Keratinocyte (primary cell): ENCODE measurements at regions not wholly inside any gene's neighbourhood (a gene's known extent, or its start where the extent isn't known, plus 50 kb on each side); places are given as distances from the start of the nearest gene placed in this dataset.

Experiments
- DNase-seq: peaks from one replicate; pipeline ENCODE4 v3.0.0-alpha.2; 2011; ENCODE audit warnings: low read depth, missing footprints, low spot score
- FAIRE-seq: peaks from 2 replicates; lab custom pipeline; 2011; peaks lifted over from hg19 to GRCh38; lab: Jason Lieb, UNC
- H2AFZ ChIP-seq: 2 replicates; pipeline ENCODE4 v1.6.0; 2012; ENCODE audit warnings: low read length, control low read depth, inconsistent platforms; ENCODE audit not compliant: control insufficient read depth
- H3K27ac ChIP-seq: 2 replicates; pipeline ENCODE4 v1.5.1; 2011; ENCODE audit warnings: low read length; ENCODE audit not compliant: control insufficient read depth, insufficient read depth
- H3K27me3 ChIP-seq: 3 replicates; pipeline ENCODE4 v1.6.0; 2011; ENCODE audit warnings: low read length; ENCODE audit not compliant: control insufficient read depth, insufficient read depth; ENCODE audit errors: extremely low read depth
- H3K36me3 ChIP-seq, 2 experiments: 2 replicates in 1 of 2; 3 replicates in 1 of 2; pipeline ENCODE4 v1.5.1; 2011; ENCODE audit warnings: low read length in 2 of 2, mild to moderate bottlenecking in 1 of 2; ENCODE audit not compliant: control insufficient read depth in 2 of 2, insufficient read depth in 2 of 2; ENCODE audit errors: extremely low read depth in 1 of 2
- H3K4me1 ChIP-seq: 3 replicates; pipeline ENCODE4 v1.5.1; 2011; ENCODE audit warnings: low read length; ENCODE audit not compliant: control insufficient read depth, insufficient read depth; ENCODE audit errors: extremely low read depth
- H3K4me2 ChIP-seq: 3 replicates; pipeline ENCODE4 v1.6.0; 2011; ENCODE audit warnings: low read depth, low read length; ENCODE audit not compliant: control insufficient read depth, insufficient read depth; ENCODE audit errors: extremely low read depth
- H3K4me3 ChIP-seq, 3 experiments: fragments of 200-600 bp in 1 of 3; sonication (generic) in 1 of 3; 2 replicates in 2 of 3; 3 replicates in 1 of 3; pipeline ENCODE4 v1.5.1; 2011 to 2016; ENCODE audit warnings: low read length in 3 of 3, mild to moderate bottlenecking in 3 of 3, control low read depth in 2 of 3, inconsistent platforms in 1 of 3, low read depth in 1 of 3, mixed read lengths in 1 of 3, mixed run types in 1 of 3, moderate library complexity in 1 of 3; ENCODE audit not compliant: control insufficient read depth in 2 of 3, insufficient read depth in 2 of 3; ENCODE audit errors: extremely low read depth in 1 of 3
- H3K79me2 ChIP-seq: 2 replicates; pipeline ENCODE4 v1.6.0; 2012; ENCODE audit warnings: low read length; ENCODE audit not compliant: control insufficient read depth, insufficient read depth
- H3K9ac ChIP-seq: 3 replicates; pipeline ENCODE4 v1.6.0; 2011; ENCODE audit warnings: low read length; ENCODE audit not compliant: control insufficient read depth, insufficient read depth; ENCODE audit errors: extremely low read depth
- H3K9me1 ChIP-seq: 3 replicates; pipeline ENCODE4 v1.6.0; 2011; ENCODE audit warnings: low read length; ENCODE audit not compliant: control insufficient read depth, insufficient read depth; ENCODE audit errors: extremely low read depth
- H3K9me3 ChIP-seq: 2 replicates; pipeline ENCODE4 v1.5.1; 2012; ENCODE audit warnings: low read depth, low read length; ENCODE audit not compliant: control insufficient read depth
- H4K20me1 ChIP-seq: 3 replicates; pipeline ENCODE4 v1.6.0; 2011; ENCODE audit warnings: low read length; ENCODE audit not compliant: control insufficient read depth, insufficient read depth; ENCODE audit errors: extremely low read depth
- CTCF ChIP-seq, 3 experiments: IDR thresholded peaks in 1 of 3; conservative IDR thresholded peaks in 1 of 3; optimal IDR thresholded peaks in 1 of 3; 2 replicates in 2 of 3; 3 replicates in 1 of 3; pipeline versions ENCODE3 to v1.5.1; 2011; ENCODE audit warnings: low read length in 3 of 3, mild to moderate bottlenecking in 3 of 3, moderate library complexity in 2 of 3, control low read depth in 1 of 3, inconsistent platforms in 1 of 3; ENCODE audit not compliant: insufficient read depth in 2 of 3; ENCODE audit errors: extremely low read depth in 1 of 3
- EZH2 ChIP-seq: IDR thresholded peaks from one replicate; pipeline ENCODE4 v1.6.1; 2012; ENCODE audit warnings: inconsistent platforms, mild to moderate bottlenecking, low read length, moderate library complexity
- dilution Hi-C: fragments of 300-500 bp; cut with MboI; formaldehyde crosslinking; loops from one replicate; pipeline ENCODE4 v1.7.0; 2020; ENCODE audit warnings: low sequenced_read_pairs; ENCODE audit not compliant: extremely low pct_ligation_motif_present

GRCh38 chr5:60102961-60103693 lies 209.6 kb upstream of the PDE4D start:
- H3K79me2 ChIP-seq = no peaks in the 10 kb centered on the region
- H3K9ac ChIP-seq = no peak overlapping the region
- H3K4me2 ChIP-seq = no peak overlapping the region
- H3K4me1 ChIP-seq = no peaks in the 10 kb centered on the region
- no peak overlapping the region for H3K4me3 ChIP-seq
- H2AFZ ChIP-seq = no peak overlapping the region
- dilution Hi-C loops = no loop called here
- no peaks in the 10 kb centered on the region for H4K20me1 ChIP-seq
- no peaks in the 10 kb centered on the region for H3K36me3 ChIP-seq
- TF ChIP-seq CTCF (optimal IDR thresholded peaks at IDR 0.05 in 1 of 3, IDR thresholded peaks at IDR 0.05 in 1 of 3, conservative IDR thresholded peaks at IDR 0.05 in 1 of 3; ENCODE audit: extremely low read depth in 1 of 3, insufficient read depth in 2 of 3, low read length in 3 of 3) (no peak), EZH2 (no peak)
- DNase-seq = no peak
- no peak for FAIRE-seq
- H3K9me3 ChIP-seq = no peaks in the 10 kb centered on the region
- H3K9me1 ChIP-seq = no peaks in the 10 kb centered on the region
- H3K27ac ChIP-seq = no peak overlapping the region
- no peaks in the 10 kb centered on the region for H3K27me3 ChIP-seq

- no peak overlapping the region for H3K9ac ChIP-seq
- no peaks in the 10 kb centered on the region for H3K79me2 ChIP-seq
- H3K4me1 ChIP-seq = no peaks in the 10 kb centered on the region
- H3K36me3 ChIP-seq = no peaks in the 10 kb centered on the region
- H3K4me3 ChIP-seq = no peak overlapping the region
- H3K9me1 ChIP-seq = no peaks in the 10 kb centered on the region
- H3K4me2 ChIP-seq = no peak overlapping the region
- no peaks in the 10 kb centered on the region for H3K27me3 ChIP-seq
- TF ChIP-seq CTCF (optimal IDR thresholded peaks at IDR 0.05 in 1 of 3, IDR thresholded peaks at IDR 0.05 in 1 of 3, conservative IDR thresholded peaks at IDR 0.05 in 1 of 3; ENCODE audit: extremely low read depth in 1 of 3, insufficient read depth in 2 of 3, low read length in 3 of 3) (no peak), EZH2 (no peak)
- DNase-seq (no peak), FAIRE-seq (no peak)
- dilution Hi-C loops = no loop called here
- H2AFZ ChIP-seq = no peak overlapping the region
- H3K27ac ChIP-seq = no peak overlapping the region
- H3K9me3 ChIP-seq = no peaks in the 10 kb centered on the region
- H4K20me1 ChIP-seq = no peaks in the 10 kb centered on the region
Observed at GRCh38 chr5:60101573-60101972, 208.0 kb upstream of the PDE4D start.
